Adrenal gland (tissue), 5 donors: ENCODE measurements at regions not wholly inside any gene's neighbourhood (a gene's known extent, or its start where the extent isn't known, plus 50 kb on each side); places are given as distances from the start of the nearest gene placed in this dataset.

Experiments used
- CTCF ChIP-seq, 6 experiments: fragments of 450-650 bp in 4 of 6; fragments of 200-600 bp in 2 of 6; sonication (generic) in 1 of 6; IDR thresholded peaks; 1 replicate in 5 of 6; 2 replicates in 1 of 6; pipeline versions ENCODE4 v1.5.1 to v1.8.0; 2016 to 2021; ENCODE audit warnings: antibody characterized with exemption in 6 of 6, mild to moderate bottlenecking in 2 of 6, moderate library complexity in 1 of 6
- POLR2A ChIP-seq, 2 donors: fragments of 450-650 bp; IDR thresholded peaks; one replicate each; pipeline ENCODE4 v1.6.1; 2017; ENCODE audit warnings: antibody characterized with exemption in 2 of 2, mild to moderate bottlenecking in 2 of 2, moderate library complexity in 1 of 2
- donor health status: DM: no; HTN: no; CAD: no.

GRCh38 chr5:93073547-93073946 is 507.5 kb downstream of the NR2F1-AS1 start:
- TF ChIP-seq CTCF (IDR thresholded peaks at IDR 0.05) (no peak), POLR2A (IDR thresholded peaks at IDR 0.05) (no peak)
